Tibial nerve (tissue), 4 donors: ENCODE measurements at regions not wholly inside any gene's neighbourhood (a gene's known extent, or its start where the extent isn't known, plus 50 kb on each side); places are given as distances from the start of the nearest gene placed in this dataset.

ENCODE experiments used
- DNase-seq, 2 donors: peaks; one replicate each; pipeline ENCODE4 v3.0.0-alpha.2; 2019; ENCODE audit warnings: low spot score in 2 of 2
- H3K27ac ChIP-seq, 4 donors: fragments of 200-600 bp; sonication (generic) in 3 of 4; one replicate each; pipeline ENCODE4 v1.5.1; 2017 to 2019; ENCODE audit warnings: mild to moderate bottlenecking in 1 of 4
- H3K27me3 ChIP-seq, 2 donors: fragments of 200-600 bp; sonication (generic) in 1 of 2; one replicate each; pipeline versions ENCODE4 v1.5.1 to v1.6.0; 2017 to 2019
- H3K36me3 ChIP-seq, 3 donors: fragments of 200-600 bp; sonication (generic); one replicate each; pipeline ENCODE4 v1.5.1; 2018 to 2019
- H3K4me1 ChIP-seq, 4 donors: fragments of 200-600 bp; sonication (generic) in 3 of 4; one replicate each; pipeline ENCODE4 v1.5.1; 2017 to 2019
- H3K4me3 ChIP-seq, 4 donors: fragments of 200-600 bp; sonication (generic) in 3 of 4; one replicate each; pipeline ENCODE4 v1.5.1; 2017 to 2019; ENCODE audit warnings: mild to moderate bottlenecking in 1 of 4, moderate library complexity in 1 of 4
- H3K9me3 ChIP-seq, 4 donors: fragments of 200-600 bp; sonication (generic) in 3 of 4; one replicate each; pipeline ENCODE4 v1.5.1; 2017 to 2019
- EP300 ChIP-seq, 2 donors: sonication (generic); formaldehyde crosslinking; IDR thresholded peaks; one replicate each; pipeline ENCODE4 v1.6.1; 2017; ENCODE audit warnings: antibody characterized with exemption in 2 of 2, mild to moderate bottlenecking in 1 of 2
- POLR2A ChIP-seq, 2 donors: fragments of 450-650 bp; IDR thresholded peaks; one replicate each; pipeline ENCODE4 v1.6.1; 2017; ENCODE audit warnings: antibody characterized with exemption in 2 of 2, mild to moderate bottlenecking in 2 of 2, moderate library complexity in 2 of 2
- WGBS, 2 donors: methylation state at CpG; one replicate each; pipeline ENCODE4 v1.1.5; 2018; 5-methylcytosine and 5-hydroxymethylcytosine counted together
- TF ChIP-seq, protein P1 (sequence below), 5 experiments: fragments of 200-600 bp in 3 of 5; fragments of 450-650 bp in 2 of 5; sonication (generic) in 3 of 5; IDR thresholded peaks; one replicate each; pipeline ENCODE4 v1.5.1; 2016 to 2019; ENCODE audit warnings: antibody characterized with exemption in 5 of 5, mild to moderate bottlenecking in 3 of 5, moderate library complexity in 2 of 5

DNA sequence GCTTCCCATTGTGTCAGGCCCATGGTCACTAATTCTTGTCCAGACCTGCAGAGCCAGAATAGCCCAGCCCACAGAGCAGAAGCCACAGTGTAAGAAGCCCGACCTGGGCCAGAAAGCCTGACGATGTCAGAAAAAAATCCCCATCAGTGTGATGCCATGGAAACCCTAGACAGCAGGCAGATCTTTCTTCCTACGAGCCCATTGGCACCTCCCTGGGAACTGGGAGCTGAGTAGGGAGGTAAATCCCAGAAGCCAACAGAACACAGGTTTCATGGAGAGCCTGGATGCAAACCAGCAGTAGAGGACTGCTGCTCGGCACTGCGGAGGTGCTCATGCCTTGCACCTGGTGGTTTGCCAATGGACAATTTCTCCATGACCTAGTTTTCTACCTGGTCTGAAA lies 82.2 kb upstream of the SLC22A16 start:
- Histone ChIP-seq H3K4me3 (no peak overlapping the region), H3K4me1 (peaks cover 0 to 8% (median 3%) of the 10 kb centered on the region in 4 donors), H3K36me3 (no peaks in the 10 kb centered on the region), H3K9me3 (peaks cover 0 to 8% (median 0%) of the 10 kb centered on the region in 4 donors), H3K27ac (peak overlapping the region in 1 of 4 donors; percentile 4), H3K27me3 (no peaks in the 10 kb centered on the region)
- WGBS, 2 donors: 82 to 93% methylated on average over 2 to 5 of the region's 5 CpGs
- TF ChIP-seq, protein P1, sequence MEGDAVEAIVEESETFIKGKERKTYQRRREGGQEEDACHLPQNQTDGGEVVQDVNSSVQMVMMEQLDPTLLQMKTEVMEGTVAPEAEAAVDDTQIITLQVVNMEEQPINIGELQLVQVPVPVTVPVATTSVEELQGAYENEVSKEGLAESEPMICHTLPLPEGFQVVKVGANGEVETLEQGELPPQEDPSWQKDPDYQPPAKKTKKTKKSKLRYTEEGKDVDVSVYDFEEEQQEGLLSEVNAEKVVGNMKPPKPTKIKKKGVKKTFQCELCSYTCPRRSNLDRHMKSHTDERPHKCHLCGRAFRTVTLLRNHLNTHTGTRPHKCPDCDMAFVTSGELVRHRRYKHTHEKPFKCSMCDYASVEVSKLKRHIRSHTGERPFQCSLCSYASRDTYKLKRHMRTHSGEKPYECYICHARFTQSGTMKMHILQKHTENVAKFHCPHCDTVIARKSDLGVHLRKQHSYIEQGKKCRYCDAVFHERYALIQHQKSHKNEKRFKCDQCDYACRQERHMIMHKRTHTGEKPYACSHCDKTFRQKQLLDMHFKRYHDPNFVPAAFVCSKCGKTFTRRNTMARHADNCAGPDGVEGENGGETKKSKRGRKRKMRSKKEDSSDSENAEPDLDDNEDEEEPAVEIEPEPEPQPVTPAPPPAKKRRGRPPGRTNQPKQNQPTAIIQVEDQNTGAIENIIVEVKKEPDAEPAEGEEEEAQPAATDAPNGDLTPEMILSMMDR (IDR thresholded peaks at IDR 0.05): no peak
- TF ChIP-seq EP300 (IDR thresholded peaks at IDR 0.05) (no peak), POLR2A (IDR thresholded peaks at IDR 0.05) (no peak)
- DNase-seq: no peak

DNA sequence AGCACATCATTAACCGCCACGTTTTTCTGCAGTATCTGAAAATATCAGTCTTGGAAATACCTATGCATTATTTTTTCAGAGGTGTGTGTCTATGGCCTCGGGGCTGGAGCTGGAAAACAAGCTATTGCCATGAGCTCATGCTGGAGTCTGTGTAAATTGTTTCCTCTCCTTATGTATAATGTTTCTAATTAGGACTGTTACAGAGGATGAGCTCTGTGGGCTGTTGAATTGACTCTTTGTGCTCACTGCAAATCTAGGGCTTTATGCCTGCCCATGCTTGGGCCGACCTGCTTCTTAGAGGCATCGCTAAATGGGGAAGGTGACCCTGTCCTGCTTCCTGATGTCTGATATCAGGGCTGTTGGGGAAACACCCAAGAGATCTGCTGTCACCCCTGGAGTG lies 80.8 kb upstream of the SLC22A16 start:
- H3K4me3 ChIP-seq: no peak overlapping the region
- no peak for DNase-seq
- H3K27ac ChIP-seq: peak overlapping the region in 2 of 4 donors; percentile 25 to 89
- 45 to 50% methylated on average over 5 of the region's 5 CpGs for WGBS, 2 donors
- TF ChIP-seq POLR2A (IDR thresholded peaks at IDR 0.05) (no peak), EP300 (IDR thresholded peaks at IDR 0.05) (no peak)
- TF ChIP-seq, protein P1 (IDR thresholded peaks at IDR 0.05): no peak
- peaks cover 0 to 8% (median 3%) of the 10 kb centered on the region in 4 donors for H3K4me1 ChIP-seq
- H3K36me3 ChIP-seq: no peaks in the 10 kb centered on the region
- H3K27me3 ChIP-seq: no peaks in the 10 kb centered on the region
- H3K9me3 ChIP-seq: peaks cover 0 to 16% (median 0%) of the 10 kb centered on the region in 4 donors

DNA sequence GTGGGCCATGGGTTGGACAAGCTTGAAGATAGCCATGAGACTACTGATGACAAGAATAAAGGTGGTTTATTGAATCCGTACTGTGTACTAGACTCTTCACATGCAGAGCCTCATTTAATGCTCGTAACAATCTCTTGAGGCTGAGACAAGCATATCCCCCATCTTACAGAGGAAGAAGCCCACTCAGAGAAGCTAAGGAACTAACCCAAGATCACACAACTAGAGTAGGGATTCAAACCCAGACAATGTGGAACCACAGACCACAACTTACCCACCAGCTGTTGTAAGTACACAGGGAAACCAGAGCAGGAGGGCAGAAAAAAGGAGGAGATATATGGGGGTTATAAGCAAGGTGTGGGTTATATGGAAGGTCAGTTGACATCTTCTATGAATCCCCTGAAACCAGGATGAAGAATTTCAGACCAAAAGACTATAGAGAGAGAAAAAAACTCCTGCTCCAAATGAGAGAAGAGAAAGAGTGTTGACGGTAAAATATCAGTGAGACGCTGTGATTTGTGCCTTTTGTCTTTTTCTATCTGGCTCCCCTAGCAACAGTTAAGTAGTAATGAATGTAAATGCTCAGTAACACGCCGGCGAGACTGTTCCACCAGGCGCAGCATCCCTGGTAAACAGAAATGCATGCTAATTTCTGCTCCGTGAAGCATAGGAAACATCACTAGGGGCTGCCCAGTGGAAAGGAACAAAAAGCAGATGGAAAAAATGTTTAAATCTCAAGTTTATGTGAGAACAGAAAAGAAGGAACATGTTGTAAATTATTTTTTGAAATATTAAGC lies 80.1 kb upstream of the SLC22A16 start:
- Histone ChIP-seq H3K4me3 (no peak overlapping the region), H3K27ac (peak overlapping the region in 3 of 4 donors; percentile 80 to 90 (median 89)), H3K36me3 (no peaks in the 10 kb centered on the region), H3K4me1 (peaks cover 0 to 8% (median 3%) of the 10 kb centered on the region in 4 donors), H3K27me3 (no peaks in the 10 kb centered on the region), H3K9me3 (peaks cover 0 to 22% (median 0%) of the 10 kb centered on the region in 4 donors)
- no peak for TF ChIP-seq EP300 (IDR thresholded peaks at IDR 0.05)
- DNase-seq: no peak
- 74 to 86% methylated on average over 9 of the region's 9 CpGs for WGBS, 2 donors

DNA sequence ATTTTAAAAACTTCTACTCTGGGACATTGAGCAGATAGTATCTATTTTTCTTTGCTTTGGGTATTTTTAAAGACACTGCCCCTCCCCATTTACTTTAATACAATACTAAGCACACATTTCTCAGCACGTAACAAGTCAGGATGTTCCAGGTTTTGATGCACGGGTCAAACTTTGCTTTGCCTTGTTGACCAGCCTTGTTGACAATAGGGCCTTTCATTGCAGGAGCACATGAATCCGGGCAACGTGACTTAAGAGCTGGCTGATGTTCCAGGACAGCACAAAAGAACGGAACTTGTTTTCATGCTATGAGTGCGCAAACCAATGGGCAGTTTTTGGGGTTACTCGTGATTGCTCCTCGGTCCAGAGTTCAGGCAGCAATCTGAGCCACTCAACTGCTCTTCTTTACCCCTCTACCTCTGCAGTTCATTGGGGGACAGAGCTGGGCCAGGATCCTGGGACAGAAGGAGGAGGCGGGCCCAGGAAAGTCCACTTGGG lies 78.6 kb upstream of the SLC22A16 start:
- TF ChIP-seq POLR2A (IDR thresholded peaks at IDR 0.05) (peak in 1 of 2 donors; percentile 64), EP300 (IDR thresholded peaks at IDR 0.05) (peak; percentile 90 to 94)
- TF ChIP-seq, protein P1 (IDR thresholded peaks at IDR 0.05): no peak
- Histone ChIP-seq H3K27me3 (no peaks in the 10 kb centered on the region), H3K9me3 (peaks cover 0 to 27% (median 0%) of the 10 kb centered on the region in 4 donors), H3K4me3 (no peak overlapping the region), H3K4me1 (peaks cover 0 to 8% (median 3%) of the 10 kb centered on the region in 4 donors), H3K36me3 (no peaks in the 10 kb centered on the region), H3K27ac (peak overlapping the region; percentile 68 to 90 (median 85))
- peak; percentile 63 for DNase-seq
- WGBS, 2 donors: 40 to 43% methylated on average over 9 of the region's 9 CpGs

DNA sequence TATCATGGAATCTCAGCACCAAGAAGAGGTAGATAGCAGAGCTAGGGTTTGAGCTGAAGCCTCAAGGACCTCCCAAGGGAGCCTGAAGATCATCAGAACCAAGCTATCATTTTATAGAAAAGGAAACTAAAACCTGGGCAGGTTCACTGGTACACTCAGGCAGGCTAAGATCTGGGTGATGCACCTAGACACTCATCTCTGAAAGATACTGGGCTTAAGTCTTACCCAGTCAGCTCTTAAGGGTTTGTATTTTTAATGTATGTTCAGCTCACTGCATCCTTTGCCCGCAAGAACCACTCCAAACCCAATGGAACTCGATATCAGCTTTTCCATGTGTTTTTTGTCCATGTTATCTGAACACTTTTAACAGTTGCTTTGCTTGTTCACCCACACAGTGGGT lies 78.0 kb upstream of the SLC22A16 start:
- no peak for DNase-seq
- Histone ChIP-seq H3K4me3 (no peak overlapping the region), H3K27ac (peak overlapping the region; percentile 68 to 90 (median 85)), H3K27me3 (no peaks in the 10 kb centered on the region), H3K36me3 (no peaks in the 10 kb centered on the region), H3K9me3 (peaks cover 0 to 24% (median 0%) of the 10 kb centered on the region in 4 donors), H3K4me1 (peaks cover 0 to 8% (median 3%) of the 10 kb centered on the region in 4 donors)
- TF ChIP-seq, protein P1 (IDR thresholded peaks at IDR 0.05): no peak
- TF ChIP-seq POLR2A (IDR thresholded peaks at IDR 0.05): no peak
- no peak for TF ChIP-seq EP300 (IDR thresholded peaks at IDR 0.05)
- WGBS, 2 donors: 55 to 72% methylated on average over 2 of the region's 2 CpGs
